Suprapubic skin (tissue), 4 donors: ENCODE measurements at regions not wholly inside any gene's neighbourhood (a gene's known extent, or its start where the extent isn't known, plus 50 kb on each side); places are given as distances from the start of the nearest gene placed in this dataset.

ENCODE experiments used
- DNase-seq, 2 donors: peaks; one replicate each; pipeline ENCODE4 v3.0.0-alpha.2; 2019; ENCODE audit warnings: low spot score in 2 of 2
- H3K27ac ChIP-seq: fragments of 200-600 bp; sonication (generic); one replicate; pipeline ENCODE4 v1.5.1; 2019
- H3K27me3 ChIP-seq: fragments of 200-600 bp; sonication (generic); one replicate; pipeline ENCODE4 v1.5.1; 2019
- H3K36me3 ChIP-seq: fragments of 200-600 bp; sonication (generic); one replicate; pipeline ENCODE4 v1.5.1; 2019
- H3K4me1 ChIP-seq: fragments of 200-600 bp; sonication (generic); one replicate; pipeline ENCODE4 v1.5.1; 2019
- H3K4me3 ChIP-seq: fragments of 200-600 bp; sonication (generic); one replicate; pipeline ENCODE4 v1.5.1; 2019; ENCODE audit warnings: mild to moderate bottlenecking
- H3K9me3 ChIP-seq: fragments of 200-600 bp; sonication (generic); one replicate; pipeline ENCODE4 v1.5.1; 2019
- CTCF ChIP-seq, 2 donors: fragments of 200-600 bp in 1 of 2; fragments of 450-650 bp in 1 of 2; sonication (generic) in 1 of 2; IDR thresholded peaks; one replicate each; pipeline ENCODE4 v1.5.1; 2016 to 2019; ENCODE audit warnings: antibody characterized with exemption in 2 of 2, mild to moderate bottlenecking in 1 of 2, moderate library complexity in 1 of 2
- EP300 ChIP-seq: sonication (generic); formaldehyde crosslinking; IDR thresholded peaks from one replicate; pipeline ENCODE4 v1.6.1; 2017; ENCODE audit warnings: antibody characterized with exemption
- POLR2A ChIP-seq, 2 donors: fragments of 450-650 bp; IDR thresholded peaks; one replicate each; pipeline ENCODE4 v1.6.1; 2017; ENCODE audit warnings: antibody characterized with exemption in 2 of 2, mild to moderate bottlenecking in 2 of 2, moderate library complexity in 2 of 2
- POLR2AphosphoS5 ChIP-seq, 3 donors: sonication (generic); formaldehyde crosslinking; IDR thresholded peaks; one replicate each; pipeline ENCODE4 v1.6.1; 2017; ENCODE audit warnings: antibody characterized with exemption in 3 of 3
- WGBS: methylation state at CpG from one replicate; pipeline ENCODE4 v1.1.5; 2018; 5-methylcytosine and 5-hydroxymethylcytosine counted together

GRCh38 chr5:73304381-73304780 lies 131.4 kb downstream of the TMEM174 start:
- 96% methylated on average over 2 of the region's 2 CpGs for WGBS
- Histone ChIP-seq H3K4me1 (peaks cover 22% of the 10 kb centered on the region), H3K27ac (no peak overlapping the region), H3K36me3 (no peaks in the 10 kb centered on the region), H3K9me3 (no peaks in the 10 kb centered on the region), H3K27me3 (peaks cover 75% of the 10 kb centered on the region), H3K4me3 (no peak overlapping the region)
- DNase-seq, result no peak
- TF ChIP-seq POLR2AphosphoS5 (IDR thresholded peaks at IDR 0.05) (no peak), POLR2A (IDR thresholded peaks at IDR 0.05) (no peak), CTCF (IDR thresholded peaks at IDR 0.05) (no peak), EP300 (no peak)

- TF ChIP-seq POLR2A (IDR thresholded peaks at IDR 0.05), result no peak
- TF ChIP-seq EP300, result no peak
- TF ChIP-seq CTCF (IDR thresholded peaks at IDR 0.05), result no peak
- no peak for TF ChIP-seq POLR2AphosphoS5 (IDR thresholded peaks at IDR 0.05)
- H3K4me3 ChIP-seq, result peak overlapping the region; percentile 17
- H3K27ac ChIP-seq, result no peak overlapping the region
- no peak for DNase-seq
- H3K9me3 ChIP-seq, result no peaks in the 10 kb centered on the region
- no peaks in the 10 kb centered on the region for H3K36me3 ChIP-seq
- H3K4me1 ChIP-seq, result peaks cover 31% of the 10 kb centered on the region
- 9% methylated on average over 26 of the region's 77 CpGs for WGBS
- H3K27me3 ChIP-seq, result peaks cover 85% of the 10 kb centered on the region
Measured at GRCh38 chr5:73303148-73304079, 130.4 kb downstream of the TMEM174 start.

- WGBS, result 23% methylated on average over 9 of the region's 9 CpGs
- H3K4me3 ChIP-seq, result no peak overlapping the region
- no peaks in the 10 kb centered on the region for H3K9me3 ChIP-seq
- H3K27ac ChIP-seq, result no peak overlapping the region
- TF ChIP-seq POLR2A (IDR thresholded peaks at IDR 0.05), result no peak
- TF ChIP-seq EP300, result no peak
- TF ChIP-seq CTCF (IDR thresholded peaks at IDR 0.05), result no peak
- TF ChIP-seq POLR2AphosphoS5 (IDR thresholded peaks at IDR 0.05), result no peak
- DNase-seq, result no peak
- peaks cover 35% of the 10 kb centered on the region for H3K4me1 ChIP-seq
- H3K27me3 ChIP-seq, result peaks cover 88% of the 10 kb centered on the region
- H3K36me3 ChIP-seq, result no peaks in the 10 kb centered on the region
Measured at GRCh38 chr5:73302797-73303147, 129.8 kb downstream of the TMEM174 start.

- DNase-seq, result no peak
- no peaks in the 10 kb centered on the region for H3K9me3 ChIP-seq
- H3K36me3 ChIP-seq, result no peaks in the 10 kb centered on the region
- no peak overlapping the region for H3K27ac ChIP-seq
- H3K4me1 ChIP-seq, result peaks cover 35% of the 10 kb centered on the region
- no peak overlapping the region for H3K4me3 ChIP-seq
- 36% methylated on average over 22 of the region's 22 CpGs for WGBS
- TF ChIP-seq EP300 (no peak), POLR2AphosphoS5 (IDR thresholded peaks at IDR 0.05) (no peak), POLR2A (IDR thresholded peaks at IDR 0.05) (no peak), CTCF (IDR thresholded peaks at IDR 0.05) (no peak)
- H3K27me3 ChIP-seq, result peaks cover 99% of the 10 kb centered on the region
Measured at GRCh38 chr5:73301208-73301901, 128.4 kb downstream of the TMEM174 start.
